ENCODE measurements at regions not wholly inside any gene's neighbourhood (a gene's known extent, or its start where the extent isn't known, plus 50 kb on each side); places are given as distances from the start of the nearest gene placed in this dataset.

- no peak for TF ChIP-seq CTCF (IDR thresholded peaks at IDR 0.05; ENCODE audit: borderline replicate concordance, extremely low read depth, low read length, poor library complexity, severe bottlenecking)
- TF ChIP-seq EZH2 (IDR thresholded peaks at IDR 0.05; ENCODE audit: borderline replicate concordance, low read depth, low read length, severe bottlenecking): no peak
Measured at GRCh38 chr6:44554861-44555260, 167.4 kb downstream of the CDC5L start.
